ENCODE measurements at regions not wholly inside any gene's neighbourhood (a gene's known extent, or its start where the extent isn't known, plus 50 kb on each side); places are given as distances from the start of the nearest gene placed in this dataset.

DNA sequence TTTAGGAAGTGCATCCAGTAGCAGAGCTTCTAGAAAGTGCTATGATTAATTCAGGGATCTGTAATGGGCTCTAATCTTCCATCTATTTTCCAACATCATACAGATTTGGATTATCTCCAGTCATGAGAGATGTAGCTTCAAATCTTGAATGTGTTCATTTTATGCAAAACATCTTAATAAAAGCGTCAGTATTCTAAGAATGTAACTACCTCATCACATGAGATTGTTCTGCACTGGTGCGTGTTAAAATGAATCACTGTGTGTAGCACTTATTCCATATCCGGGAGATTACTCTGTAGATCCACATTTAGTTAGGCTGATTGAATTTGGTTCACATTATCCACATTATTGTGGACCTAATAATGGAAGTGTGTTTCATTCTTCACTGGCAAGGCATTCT is 344.9 kb upstream of the CHRM2 start:
- no peaks in the 10 kb centered on the region for H3K27me3 ChIP-seq (replicated peaks in 1 of 4; ENCODE audit: control extremely low read depth in 1 of 4, control insufficient read depth in 3 of 4, insufficient read depth in 4 of 4, low read length in 3 of 4)
- DNase-seq (no peak), ATAC-seq (ENCODE audit: low read depth) (no peak)
- H3K9me3 ChIP-seq (ENCODE audit: control extremely low read depth in 1 of 3, control insufficient read depth in 2 of 3, insufficient read depth in 1 of 3, low read length in 2 of 3), result peaks cover 0 to 15% (median 0%) of the 10 kb centered on the region in 3 donors
- CTCF ChIA-PET, result no interaction called here
- H3K9me3 Mint-ChIP-seq (ENCODE audit: insufficient read depth), result peaks cover 3% of the 10 kb centered on the region
- no peak overlapping the region for H3K9ac ChIP-seq (ENCODE audit: low read length)
- intact Hi-C loops (cut with micrococcal nuclease), result no loop called here
- no peaks in the 10 kb centered on the region for H3K79me2 ChIP-seq (ENCODE audit: control insufficient read depth, insufficient read depth, low read length)
- H2AFZ ChIP-seq (ENCODE audit: insufficient read depth, low read depth, low read length, poor library complexity, severe bottlenecking), result no peak overlapping the region
- H3K4me2 ChIP-seq (replicated peaks; ENCODE audit: low read depth, low read length, poor library complexity, severe bottlenecking), result no peak overlapping the region
- no peaks in the 10 kb centered on the region for H3K4me1 Mint-ChIP-seq
- no peaks in the 10 kb centered on the region for H4K20me1 ChIP-seq (ENCODE audit: control insufficient read depth, insufficient read depth, low read length, poor library complexity, severe bottlenecking)
- H3K27ac ChIP-seq (ENCODE audit: low read length in 2 of 2), result no peak overlapping the region
- WGBS (ENCODE audit: insufficient coverage), result no CpG with 5 or more reads among the region's 3 CpGs
- H3K4me1 ChIP-seq (ENCODE audit: control insufficient read depth in 2 of 2, insufficient read depth in 2 of 2, low read length in 2 of 2), result no peaks in the 10 kb centered on the region
- H3K4me3 ChIP-seq (ENCODE audit: control extremely low read depth in 1 of 5, extremely low read depth in 1 of 5, insufficient read depth in 1 of 5, low read depth in 2 of 5, low read length in 4 of 5), result no peak overlapping the region
- no peak overlapping the region for H3K27ac Mint-ChIP-seq
- POLR2A ChIA-PET, result no interaction called here
- H3K27me3 Mint-ChIP-seq, result no peaks in the 10 kb centered on the region
- no peaks in the 10 kb centered on the region for H3K36me3 ChIP-seq (replicated peaks in 1 of 2; ENCODE audit: control extremely low read depth in 1 of 2, control insufficient read depth in 1 of 2, extremely low read depth in 1 of 2, insufficient read depth in 2 of 2, low read length in 1 of 2)
- no peak overlapping the region for H3K4me3 Mint-ChIP-seq
- TF ChIP-seq EZH2 (IDR thresholded peaks at IDR 0.05; ENCODE audit: borderline replicate concordance, insufficient read depth, low read depth, low read length, poor library complexity, severe bottlenecking), result no peak
- TF ChIP-seq, protein P1, sequence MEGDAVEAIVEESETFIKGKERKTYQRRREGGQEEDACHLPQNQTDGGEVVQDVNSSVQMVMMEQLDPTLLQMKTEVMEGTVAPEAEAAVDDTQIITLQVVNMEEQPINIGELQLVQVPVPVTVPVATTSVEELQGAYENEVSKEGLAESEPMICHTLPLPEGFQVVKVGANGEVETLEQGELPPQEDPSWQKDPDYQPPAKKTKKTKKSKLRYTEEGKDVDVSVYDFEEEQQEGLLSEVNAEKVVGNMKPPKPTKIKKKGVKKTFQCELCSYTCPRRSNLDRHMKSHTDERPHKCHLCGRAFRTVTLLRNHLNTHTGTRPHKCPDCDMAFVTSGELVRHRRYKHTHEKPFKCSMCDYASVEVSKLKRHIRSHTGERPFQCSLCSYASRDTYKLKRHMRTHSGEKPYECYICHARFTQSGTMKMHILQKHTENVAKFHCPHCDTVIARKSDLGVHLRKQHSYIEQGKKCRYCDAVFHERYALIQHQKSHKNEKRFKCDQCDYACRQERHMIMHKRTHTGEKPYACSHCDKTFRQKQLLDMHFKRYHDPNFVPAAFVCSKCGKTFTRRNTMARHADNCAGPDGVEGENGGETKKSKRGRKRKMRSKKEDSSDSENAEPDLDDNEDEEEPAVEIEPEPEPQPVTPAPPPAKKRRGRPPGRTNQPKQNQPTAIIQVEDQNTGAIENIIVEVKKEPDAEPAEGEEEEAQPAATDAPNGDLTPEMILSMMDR (IDR thresholded peaks at IDR 0.05), result no peak

DNA sequence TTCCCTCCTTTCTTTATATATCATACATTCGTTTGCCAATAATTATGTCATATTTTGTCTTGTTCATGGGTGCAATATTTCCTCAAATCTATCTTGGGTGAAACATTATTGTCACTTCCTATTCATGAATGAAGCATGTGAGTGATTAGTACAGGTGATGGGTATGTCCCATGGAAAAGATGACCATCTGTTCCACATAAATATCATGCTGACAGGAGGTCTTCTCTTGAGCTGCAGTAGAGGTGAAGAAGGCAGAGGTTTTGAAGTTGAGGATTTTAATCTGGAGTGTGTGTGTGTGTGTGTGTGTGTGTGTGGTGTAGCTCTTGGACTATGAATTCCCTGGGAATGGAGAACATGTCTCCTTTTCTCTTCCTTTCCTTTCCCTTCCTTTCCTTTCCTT is 350.5 kb upstream of the CHRM2 start:
- POLR2A ChIA-PET, result no interaction called here
- Histone ChIP-seq H4K20me1 (ENCODE audit: control insufficient read depth, insufficient read depth, low read length, poor library complexity, severe bottlenecking) (no peaks in the 10 kb centered on the region), H3K4me3 (ENCODE audit: control extremely low read depth in 1 of 5, extremely low read depth in 1 of 5, insufficient read depth in 1 of 5, low read depth in 2 of 5, low read length in 4 of 5) (no peak overlapping the region), H3K9ac (ENCODE audit: low read length) (no peak overlapping the region), H3K79me2 (ENCODE audit: control insufficient read depth, insufficient read depth, low read length) (no peaks in the 10 kb centered on the region), H3K36me3 (replicated peaks in 1 of 2; ENCODE audit: control extremely low read depth in 1 of 2, control insufficient read depth in 1 of 2, extremely low read depth in 1 of 2, insufficient read depth in 2 of 2, low read length in 1 of 2) (no peaks in the 10 kb centered on the region), H3K4me1 (ENCODE audit: control insufficient read depth in 2 of 2, insufficient read depth in 2 of 2, low read length in 2 of 2) (no peaks in the 10 kb centered on the region), H3K9me3 (ENCODE audit: control extremely low read depth in 1 of 3, control insufficient read depth in 2 of 3, insufficient read depth in 1 of 3, low read length in 2 of 3) (no peaks in the 10 kb centered on the region), H3K27ac (ENCODE audit: low read length in 2 of 2) (no peak overlapping the region), H3K4me2 (replicated peaks; ENCODE audit: low read depth, low read length, poor library complexity, severe bottlenecking) (no peak overlapping the region), H2AFZ (ENCODE audit: insufficient read depth, low read depth, low read length, poor library complexity, severe bottlenecking) (no peak overlapping the region), H3K27me3 (replicated peaks in 1 of 4; ENCODE audit: control extremely low read depth in 1 of 4, control insufficient read depth in 3 of 4, insufficient read depth in 4 of 4, low read length in 3 of 4) (no peaks in the 10 kb centered on the region)
- Mint-ChIP-seq H3K27me3 (no peaks in the 10 kb centered on the region), H3K9me3 (ENCODE audit: insufficient read depth) (peaks cover 3% of the 10 kb centered on the region), H3K4me3 (no peak overlapping the region), H3K4me1 (no peaks in the 10 kb centered on the region), H3K27ac (no peak overlapping the region)
- DNase-seq (no peak), ATAC-seq (ENCODE audit: low read depth) (no peak)
- CTCF ChIA-PET, result no interaction called here
- intact Hi-C loops (cut with micrococcal nuclease), result no loop called here
- no CpG with 5 or more reads among the region's 1 CpG for WGBS (ENCODE audit: insufficient coverage)
- no peak for TF ChIP-seq EZH2 (IDR thresholded peaks at IDR 0.05; ENCODE audit: borderline replicate concordance, insufficient read depth, low read depth, low read length, poor library complexity, severe bottlenecking)
- TF ChIP-seq, protein P1 (IDR thresholded peaks at IDR 0.05), result no peak

All from B cell (primary cell).